Endodermal cell (in vitro differentiated cells): ENCODE measurements at regions not wholly inside any gene's neighbourhood (a gene's known extent, or its start where the extent isn't known, plus 50 kb on each side); places are given as distances from the start of the nearest gene placed in this dataset.

Experiments used
- DNase-seq: peaks from one replicate; pipeline ENCODE4 v3.0.0-alpha.2; 2017
- H3K27ac ChIP-seq: 2 replicates; pipeline ENCODE4 v1.5.1; 2013; ENCODE audit warnings: mild to moderate bottlenecking, low read depth, low read length, moderate library complexity
- H3K27me3 ChIP-seq: 2 replicates; pipeline ENCODE4 v1.6.1; 2013; ENCODE audit warnings: mild to moderate bottlenecking, low read length, moderate library complexity; ENCODE audit not compliant: insufficient read depth, control insufficient read depth, poor library complexity, severe bottlenecking
- H3K36me3 ChIP-seq: 2 replicates; pipeline ENCODE4 v1.7.0; 2013; ENCODE audit warnings: mild to moderate bottlenecking, low read length, moderate library complexity; ENCODE audit not compliant: control insufficient read depth, insufficient read depth
- H3K4me1 ChIP-seq: one replicate; pipeline ENCODE4 v1.7.0; 2013; ENCODE audit warnings: low read length; ENCODE audit not compliant: control insufficient read depth, insufficient read depth
- H3K4me3 ChIP-seq: 2 replicates; pipeline ENCODE4 v1.5.1; 2013; ENCODE audit warnings: mild to moderate bottlenecking, low read length, moderate library complexity
- H3K9ac ChIP-seq: 2 replicates; pipeline ENCODE4 v1.6.1; 2013; ENCODE audit warnings: mild to moderate bottlenecking, low read length, moderate library complexity; ENCODE audit not compliant: poor library complexity, severe bottlenecking; ENCODE audit errors: extremely low read depth
- H3K9me3 ChIP-seq: 2 replicates; pipeline ENCODE4 v1.6.1; 2013; ENCODE audit warnings: mild to moderate bottlenecking, low read length, moderate library complexity; ENCODE audit not compliant: control insufficient read depth
- H3K27ac Mint-ChIP-seq: 2 replicates; pipeline ENCODE4 v1.8.0; 2020; ENCODE audit warnings: mixed read lengths
- H3K27me3 Mint-ChIP-seq: 2 replicates; pipeline ENCODE4 v1.8.0; 2021; ENCODE audit warnings: mild to moderate bottlenecking, mixed read lengths; ENCODE audit not compliant: insufficient read depth
- H3K36me3 Mint-ChIP-seq: 2 replicates; pipeline ENCODE4 v1.8.0; 2020; ENCODE audit warnings: low read depth, mixed read lengths
- H3K4me1 Mint-ChIP-seq: 2 replicates; pipeline ENCODE4 v1.8.0; 2020; ENCODE audit warnings: mixed read lengths
- H3K4me3 Mint-ChIP-seq: 2 replicates; pipeline ENCODE4 v1.8.0; 2020; ENCODE audit warnings: mild to moderate bottlenecking, moderate library complexity, mixed read lengths
- H3K9me3 Mint-ChIP-seq: 2 replicates; pipeline ENCODE4 v1.8.0; 2020; ENCODE audit warnings: mild to moderate bottlenecking, mixed read lengths
- WGBS, 2 experiments: methylation state at CpG; one replicate each; pipeline versions ENCODE4 v1.1.5 to v1.1.7; 2013; ENCODE audit warnings: missing lambda C conversion rate in 2 of 2, mixed read lengths in 1 of 2; ENCODE audit not compliant: insufficient coverage in 1 of 2, insufficient read length in 1 of 2; 5-methylcytosine and 5-hydroxymethylcytosine counted together
- TF ChIP-seq, protein P1 (sequence below): fragments of 200-600 bp; sonication (generic); conservative IDR thresholded peaks from 2 replicates; pipeline ENCODE4 v1.5.0; 2021; ENCODE audit warnings: antibody characterized with exemption, mild to moderate bottlenecking

DNA sequence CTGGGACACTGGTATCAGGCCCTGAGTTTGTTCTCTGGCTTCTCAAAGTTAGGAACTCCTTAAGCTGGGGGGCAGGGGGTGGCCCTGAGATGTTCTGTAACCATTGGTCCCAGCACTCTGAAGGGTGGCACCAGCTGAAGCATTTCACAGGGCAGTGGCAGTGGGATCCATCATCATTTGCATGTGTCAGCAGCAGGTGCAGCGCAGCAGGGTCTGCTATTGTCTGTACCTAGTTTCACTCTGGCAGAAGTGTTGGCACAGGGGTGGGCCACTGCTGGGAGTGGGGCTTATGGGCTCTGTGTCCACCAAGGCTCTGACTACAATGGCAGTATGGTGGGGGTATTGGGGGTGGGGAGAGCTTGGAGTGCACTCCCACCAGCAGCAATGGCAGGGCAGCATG, 460.4 kb upstream of the ZNF804A start:
- H3K4me1 Mint-ChIP-seq: no peaks in the 10 kb centered on the region
- no peak overlapping the region for H3K4me3 ChIP-seq
- H3K27me3 ChIP-seq: no peaks in the 10 kb centered on the region
- no peak overlapping the region for H3K4me3 Mint-ChIP-seq
- H3K9me3 Mint-ChIP-seq: peaks cover 3% of the 10 kb centered on the region
- H3K27me3 Mint-ChIP-seq: no peaks in the 10 kb centered on the region
- no peak overlapping the region for H3K27ac Mint-ChIP-seq
- no peak for DNase-seq
- TF ChIP-seq, protein P1, sequence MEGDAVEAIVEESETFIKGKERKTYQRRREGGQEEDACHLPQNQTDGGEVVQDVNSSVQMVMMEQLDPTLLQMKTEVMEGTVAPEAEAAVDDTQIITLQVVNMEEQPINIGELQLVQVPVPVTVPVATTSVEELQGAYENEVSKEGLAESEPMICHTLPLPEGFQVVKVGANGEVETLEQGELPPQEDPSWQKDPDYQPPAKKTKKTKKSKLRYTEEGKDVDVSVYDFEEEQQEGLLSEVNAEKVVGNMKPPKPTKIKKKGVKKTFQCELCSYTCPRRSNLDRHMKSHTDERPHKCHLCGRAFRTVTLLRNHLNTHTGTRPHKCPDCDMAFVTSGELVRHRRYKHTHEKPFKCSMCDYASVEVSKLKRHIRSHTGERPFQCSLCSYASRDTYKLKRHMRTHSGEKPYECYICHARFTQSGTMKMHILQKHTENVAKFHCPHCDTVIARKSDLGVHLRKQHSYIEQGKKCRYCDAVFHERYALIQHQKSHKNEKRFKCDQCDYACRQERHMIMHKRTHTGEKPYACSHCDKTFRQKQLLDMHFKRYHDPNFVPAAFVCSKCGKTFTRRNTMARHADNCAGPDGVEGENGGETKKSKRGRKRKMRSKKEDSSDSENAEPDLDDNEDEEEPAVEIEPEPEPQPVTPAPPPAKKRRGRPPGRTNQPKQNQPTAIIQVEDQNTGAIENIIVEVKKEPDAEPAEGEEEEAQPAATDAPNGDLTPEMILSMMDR: no peak
- no peak overlapping the region for H3K27ac ChIP-seq
- H3K9ac ChIP-seq: no peak overlapping the region
- WGBS, 2 experiments: 94% methylated on average over 1 of the region's 1 CpG; no CpG with 5 or more reads in 1 of the 2 experiments
- H3K9me3 ChIP-seq: peaks cover 22% of the 10 kb centered on the region
- H3K36me3 Mint-ChIP-seq: peaks cover 3% of the 10 kb centered on the region
- no peaks in the 10 kb centered on the region for H3K36me3 ChIP-seq
- H3K4me1 ChIP-seq: no peaks in the 10 kb centered on the region

DNA sequence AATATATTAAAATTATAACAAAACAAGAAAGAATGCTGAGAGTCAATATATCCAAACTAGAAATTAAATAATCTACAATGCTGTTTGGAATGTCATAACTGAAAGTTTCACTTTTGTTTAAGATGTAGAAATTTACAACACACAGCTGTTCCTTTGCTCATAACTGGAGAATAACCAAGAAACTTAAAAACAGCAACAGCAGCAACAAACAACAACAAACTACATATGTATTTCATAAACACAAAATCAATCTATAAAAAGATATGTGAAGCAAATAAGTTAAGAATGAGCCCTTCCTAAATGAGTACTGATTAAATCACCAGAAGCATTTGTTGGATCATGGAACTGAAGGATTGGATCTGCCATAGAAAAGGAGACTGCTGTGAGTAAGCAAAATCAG, 456.5 kb upstream of the ZNF804A start:
- H3K4me3 ChIP-seq: no peak overlapping the region
- peaks cover 3% of the 10 kb centered on the region for H3K9me3 ChIP-seq
- no peak overlapping the region for H3K9ac ChIP-seq
- Mint-ChIP-seq H3K9me3 (no peaks in the 10 kb centered on the region), H3K27me3 (no peaks in the 10 kb centered on the region), H3K27ac (no peak overlapping the region), H3K4me3 (no peak overlapping the region), H3K4me1 (peaks cover 5% of the 10 kb centered on the region), H3K36me3 (no peaks in the 10 kb centered on the region)
- TF ChIP-seq, protein P1: no peak
- H3K4me1 ChIP-seq: no peaks in the 10 kb centered on the region
- DNase-seq: no peak
- H3K36me3 ChIP-seq: no peaks in the 10 kb centered on the region
- H3K27me3 ChIP-seq: no peaks in the 10 kb centered on the region
- H3K27ac ChIP-seq: no peak overlapping the region

DNA sequence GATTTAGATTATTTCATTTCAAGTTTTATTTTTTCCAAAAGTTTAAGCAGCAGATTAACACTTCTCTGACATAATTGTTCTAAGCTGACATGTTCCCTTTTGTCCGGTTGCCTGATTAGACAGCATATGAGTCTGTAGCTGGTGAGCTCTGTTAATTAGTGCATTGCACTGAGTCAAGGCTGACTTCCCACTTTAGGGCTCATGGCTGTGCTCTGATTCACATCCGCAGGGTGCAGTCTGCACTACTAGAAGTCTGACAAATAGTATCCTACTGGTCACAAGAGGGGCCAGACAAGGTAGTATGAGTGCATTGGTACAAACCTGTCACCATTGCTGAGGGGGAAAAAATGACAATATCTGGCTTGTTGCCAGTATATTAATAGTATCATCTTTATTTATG, 443.9 kb upstream of the ZNF804A start:
- peak overlapping the region; percentile 68 for H3K27ac Mint-ChIP-seq
- no peaks in the 10 kb centered on the region for H3K27me3 Mint-ChIP-seq
- peaks cover 20% of the 10 kb centered on the region for H3K4me1 Mint-ChIP-seq
- TF ChIP-seq, protein P1: no peak
- 83 to 88% methylated on average over 1 to 2 of the region's 2 CpGs for WGBS, 2 experiments
- no peak overlapping the region for H3K27ac ChIP-seq
- H3K27me3 ChIP-seq: no peaks in the 10 kb centered on the region
- no peak overlapping the region for H3K4me3 ChIP-seq
- H3K9ac ChIP-seq: no peak overlapping the region
- no peak overlapping the region for H3K4me3 Mint-ChIP-seq
- peaks cover 10% of the 10 kb centered on the region for H3K36me3 Mint-ChIP-seq
- no peak for DNase-seq
- peaks cover 16% of the 10 kb centered on the region for H3K9me3 Mint-ChIP-seq
- H3K36me3 ChIP-seq: no peaks in the 10 kb centered on the region
- peaks cover 4% of the 10 kb centered on the region for H3K9me3 ChIP-seq
- H3K4me1 ChIP-seq: peaks cover 10% of the 10 kb centered on the region
